CD14-positive monocyte (primary cell): ENCODE measurements at regions not wholly inside any gene's neighbourhood (a gene's known extent, or its start where the extent isn't known, plus 50 kb on each side); places are given as distances from the start of the nearest gene placed in this dataset.

Source experiments
- DNase-seq, 3 donors: peaks; one replicate each; pipeline ENCODE4 v3.0.0-alpha.2; 2011 to 2022
- H2AFZ ChIP-seq: 2 replicates; pipeline ENCODE4 v1.6.0; 2012; ENCODE audit warnings: mild to moderate bottlenecking, low read depth, low read length, inconsistent platforms; ENCODE audit not compliant: insufficient read depth, poor library complexity, severe bottlenecking
- H3K27ac ChIP-seq, 2 donors: 1 replicate in 1 of 2; 2 replicates in 1 of 2; pipeline ENCODE4 v1.5.1; 2012 to 2013; ENCODE audit warnings: low read length in 2 of 2, control low read depth in 1 of 2, inconsistent platforms in 1 of 2, low read depth in 1 of 2, mild to moderate bottlenecking in 1 of 2
- H3K27me3 ChIP-seq, 2 donors: one replicate each; pipeline versions ENCODE4 v1.6.0 to v1.6.1; 2011 to 2013; ENCODE audit warnings: low read length in 2 of 2; ENCODE audit not compliant: control insufficient read depth in 2 of 2, insufficient read depth in 2 of 2
- H3K36me3 ChIP-seq, 2 donors: replicated peaks in 1 of 2; 1 replicate in 1 of 2; 2 replicates in 1 of 2; pipeline versions ENCODE4 v1.5.1 to v1.6.1; 2012 to 2013; ENCODE audit warnings: low read length in 2 of 2, control low read depth in 1 of 2, inconsistent platforms in 1 of 2, mild to moderate bottlenecking in 1 of 2; ENCODE audit not compliant: insufficient read depth in 2 of 2, control insufficient read depth in 1 of 2
- H3K4me1 ChIP-seq, 2 donors: 1 replicate in 1 of 2; 2 replicates in 1 of 2; pipeline versions ENCODE4 v1.5.1 to v1.6.1; 2012 to 2013; ENCODE audit warnings: low read length in 2 of 2, control low read depth in 1 of 2, inconsistent platforms in 1 of 2, mild to moderate bottlenecking in 1 of 2, moderate library complexity in 1 of 2; ENCODE audit not compliant: insufficient read depth in 2 of 2, control insufficient read depth in 1 of 2
- H3K4me2 ChIP-seq: replicated peaks from 2 replicates; pipeline ENCODE3; 2012; ENCODE audit warnings: low read length, moderate library complexity, mild to moderate bottlenecking; ENCODE audit not compliant: poor library complexity, severe bottlenecking; ENCODE audit errors: extremely low read depth
- H3K4me3 ChIP-seq, 3 experiments: fragments of 200-600 bp in 1 of 3; sonication (generic) in 1 of 3; replicated peaks in 1 of 3; 1 replicate in 2 of 3; 2 replicates in 1 of 3; pipeline ENCODE4 v1.5.1; 2011 to 2013; ENCODE audit warnings: low read length in 3 of 3, mild to moderate bottlenecking in 3 of 3, control low read depth in 2 of 3, low read depth in 2 of 3, inconsistent platforms in 1 of 3, moderate library complexity in 1 of 3
- H3K79me2 ChIP-seq: 2 replicates; pipeline ENCODE4 v1.6.0; 2012; ENCODE audit warnings: mild to moderate bottlenecking, control low read depth, inconsistent platforms, low read length, moderate library complexity; ENCODE audit not compliant: insufficient read depth
- H3K9ac ChIP-seq: 2 replicates; pipeline ENCODE4 v1.6.0; 2017; ENCODE audit warnings: low read length, mild to moderate bottlenecking; ENCODE audit not compliant: insufficient read depth, poor library complexity, severe bottlenecking
- H3K9me3 ChIP-seq, 2 donors: replicated peaks in 1 of 2; 1 replicate in 1 of 2; 2 replicates in 1 of 2; pipeline versions ENCODE4 v1.5.1 to v1.6.1; 2012 to 2013; ENCODE audit warnings: low read length in 2 of 2, control low read depth in 1 of 2; ENCODE audit not compliant: control insufficient read depth in 1 of 2, insufficient read depth in 1 of 2
- H4K20me1 ChIP-seq: 2 replicates; pipeline ENCODE4 v1.6.0; 2012; ENCODE audit warnings: mild to moderate bottlenecking, low read length, control low read depth, moderate library complexity; ENCODE audit not compliant: insufficient read depth
- H3K27ac Mint-ChIP-seq, 7 donors: one replicate each; pipeline ENCODE4 v1.8.0; 2020; ENCODE audit warnings: mild to moderate bottlenecking in 7 of 7, mixed read lengths in 7 of 7, moderate library complexity in 6 of 7, inconsistent platforms in 2 of 7
- H3K27me3 Mint-ChIP-seq, 3 donors: one replicate each; pipeline ENCODE4 v1.8.0; 2021 to 2022; ENCODE audit warnings: low read depth in 3 of 3, mild to moderate bottlenecking in 3 of 3, mixed read lengths in 3 of 3, moderate library complexity in 3 of 3, inconsistent platforms in 1 of 3
- H3K36me3 Mint-ChIP-seq, 2 donors: one replicate each; pipeline ENCODE4 v1.8.0; 2020; ENCODE audit warnings: mixed read lengths in 2 of 2, inconsistent platforms in 1 of 2, mild to moderate bottlenecking in 1 of 2
- H3K4me1 Mint-ChIP-seq: one replicate; pipeline ENCODE4 v1.8.0; 2020; ENCODE audit warnings: mild to moderate bottlenecking, mixed read lengths
- H3K4me3 Mint-ChIP-seq, 2 donors: one replicate each; pipeline ENCODE4 v1.8.0; 2020; ENCODE audit warnings: mild to moderate bottlenecking in 2 of 2, mixed read lengths in 2 of 2, moderate library complexity in 1 of 2
- H3K9me3 Mint-ChIP-seq, 7 donors: one replicate each; pipeline ENCODE4 v1.8.0; 2020 to 2022; ENCODE audit warnings: mixed read lengths in 7 of 7, mild to moderate bottlenecking in 6 of 7, moderate library complexity in 6 of 7, inconsistent platforms in 2 of 7
- CTCF ChIP-seq: fragments of 200-600 bp; IDR thresholded peaks from one replicate; pipeline ENCODE4 v1.8.0; 2022; ENCODE audit warnings: antibody characterized with exemption, mild to moderate bottlenecking
- WGBS: methylation state at CpG from one replicate; pipeline ENCODE4 v1.1.5; 2013; ENCODE audit warnings: missing lambda C conversion rate; ENCODE audit not compliant: insufficient coverage; 5-methylcytosine and 5-hydroxymethylcytosine counted together
- intact Hi-C, 2 donors: fragments of 100-400 bp; cut with micrococcal nuclease; formaldehyde crosslinking; loops; one replicate each; pipeline versions ENCODE4 v1.15.0 to v1.15.1; 2023

- no peak overlapping the region for H3K9ac ChIP-seq
- no peak overlapping the region for H3K27ac ChIP-seq
- H3K4me2 ChIP-seq, result no peak overlapping the region
- no peaks in the 10 kb centered on the region for H3K4me1 ChIP-seq
- H3K79me2 ChIP-seq, result no peaks in the 10 kb centered on the region
- H2AFZ ChIP-seq, result no peak overlapping the region
- no peaks in the 10 kb centered on the region for H3K36me3 Mint-ChIP-seq
- peaks cover 0 to 14% (median 8%) of the 10 kb centered on the region in 7 donors for H3K9me3 Mint-ChIP-seq
- no peak for DNase-seq
- no peaks in the 10 kb centered on the region for H3K4me1 Mint-ChIP-seq
- no peak overlapping the region for H3K4me3 Mint-ChIP-seq
- no peaks in the 10 kb centered on the region for H3K36me3 ChIP-seq
- no peak for TF ChIP-seq CTCF
- no peaks in the 10 kb centered on the region for H3K27me3 ChIP-seq
- intact Hi-C loops, result no loop called here
- H4K20me1 ChIP-seq, result no peaks in the 10 kb centered on the region
- H3K9me3 ChIP-seq, result peaks cover 2 to 10% of the 10 kb centered on the region in 2 donors
- no peaks in the 10 kb centered on the region for H3K27me3 Mint-ChIP-seq
- H3K4me3 ChIP-seq, result no peak overlapping the region
- WGBS, result no CpG with 5 or more reads among the region's 2 CpGs
- H3K27ac Mint-ChIP-seq, result no peak overlapping the region
Measured at GRCh38 chr18:40072761-40073160, 1882.3 kb upstream of the PIK3C3 start.

GRCh38 chr18:40066368-40066767 lies 1888.7 kb upstream of the PIK3C3 start:
- no peaks in the 10 kb centered on the region for H3K4me1 Mint-ChIP-seq
- H3K36me3 Mint-ChIP-seq, result no peaks in the 10 kb centered on the region

More at GRCh38 chr18:40066368-40066767, 1888.7 kb upstream of the PIK3C3 start:
- H3K27me3 Mint-ChIP-seq, result peaks cover 0 to 4% (median 0%) of the 10 kb centered on the region in 3 donors
- Histone ChIP-seq H4K20me1 (no peaks in the 10 kb centered on the region), H3K79me2 (no peaks in the 10 kb centered on the region), H3K9me3 (peaks cover 5 to 13% of the 10 kb centered on the region in 2 donors), H3K4me1 (no peaks in the 10 kb centered on the region), H3K27ac (no peak overlapping the region), H2AFZ (no peak overlapping the region), H3K4me3 (no peak overlapping the region), H3K36me3 (no peaks in the 10 kb centered on the region), H3K27me3 (no peaks in the 10 kb centered on the region), H3K4me2 (no peak overlapping the region), H3K9ac (no peak overlapping the region)
- H3K27ac Mint-ChIP-seq, result no peak overlapping the region
- no peak for DNase-seq
- intact Hi-C loops, result no loop called here
- no peak for TF ChIP-seq CTCF
- H3K9me3 Mint-ChIP-seq, result peaks cover 0 to 16% (median 8%) of the 10 kb centered on the region in 7 donors
- WGBS, result no CpG with 5 or more reads among the region's 1 CpG
- H3K4me3 Mint-ChIP-seq, result no peak overlapping the region
